ENCODE measurements at regions not wholly inside any gene's neighbourhood (a gene's known extent, or its start where the extent isn't known, plus 50 kb on each side); places are given as distances from the start of the nearest gene placed in this dataset.

DNA sequence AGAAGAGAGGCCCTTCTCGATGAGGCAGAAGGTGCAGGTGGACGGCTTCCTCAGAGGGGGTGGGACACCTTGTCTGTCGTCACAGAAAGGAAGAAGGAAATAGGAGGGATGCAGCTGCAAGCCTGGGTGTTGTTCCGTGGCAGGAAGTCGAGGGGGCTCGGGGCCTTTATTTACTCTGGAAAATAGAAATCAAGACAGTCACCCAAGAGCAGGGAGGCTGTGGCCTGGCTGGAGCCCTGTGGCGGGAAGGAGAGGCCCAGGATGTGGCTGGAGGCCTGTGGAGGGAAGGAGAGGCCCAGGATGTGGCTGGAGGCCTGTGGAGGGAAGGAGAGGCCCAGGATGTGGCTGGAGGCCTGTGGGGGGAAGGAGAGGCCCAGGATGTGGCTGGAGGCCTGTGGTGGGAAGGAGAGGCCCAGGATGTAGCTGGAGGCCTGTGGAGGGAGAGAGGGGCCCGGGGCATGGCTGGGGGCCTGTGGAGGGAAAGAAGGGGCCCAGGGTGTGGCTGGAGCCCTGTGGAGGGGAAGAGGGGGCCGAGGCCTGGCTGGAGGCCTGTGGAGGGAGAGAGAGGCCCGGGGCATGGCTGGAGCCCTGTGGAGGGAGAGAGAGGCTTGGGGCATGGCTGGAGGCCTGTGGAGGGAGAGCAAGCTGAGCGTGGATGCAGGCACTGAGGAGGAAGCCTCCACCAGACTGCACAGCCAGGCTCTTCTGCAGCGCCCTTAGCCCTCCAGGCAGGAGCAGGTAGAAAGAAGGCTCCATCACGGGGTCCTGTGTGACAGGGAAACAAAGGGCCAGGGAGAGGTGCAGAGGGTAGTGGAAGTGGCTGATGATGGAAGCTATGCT lies 97.3 kb upstream of the SFMBT2 start:
- TF ChIP-seq, protein P1, sequence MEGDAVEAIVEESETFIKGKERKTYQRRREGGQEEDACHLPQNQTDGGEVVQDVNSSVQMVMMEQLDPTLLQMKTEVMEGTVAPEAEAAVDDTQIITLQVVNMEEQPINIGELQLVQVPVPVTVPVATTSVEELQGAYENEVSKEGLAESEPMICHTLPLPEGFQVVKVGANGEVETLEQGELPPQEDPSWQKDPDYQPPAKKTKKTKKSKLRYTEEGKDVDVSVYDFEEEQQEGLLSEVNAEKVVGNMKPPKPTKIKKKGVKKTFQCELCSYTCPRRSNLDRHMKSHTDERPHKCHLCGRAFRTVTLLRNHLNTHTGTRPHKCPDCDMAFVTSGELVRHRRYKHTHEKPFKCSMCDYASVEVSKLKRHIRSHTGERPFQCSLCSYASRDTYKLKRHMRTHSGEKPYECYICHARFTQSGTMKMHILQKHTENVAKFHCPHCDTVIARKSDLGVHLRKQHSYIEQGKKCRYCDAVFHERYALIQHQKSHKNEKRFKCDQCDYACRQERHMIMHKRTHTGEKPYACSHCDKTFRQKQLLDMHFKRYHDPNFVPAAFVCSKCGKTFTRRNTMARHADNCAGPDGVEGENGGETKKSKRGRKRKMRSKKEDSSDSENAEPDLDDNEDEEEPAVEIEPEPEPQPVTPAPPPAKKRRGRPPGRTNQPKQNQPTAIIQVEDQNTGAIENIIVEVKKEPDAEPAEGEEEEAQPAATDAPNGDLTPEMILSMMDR (conservative IDR thresholded peaks at IDR 0.05): no peak
- H3K27ac ChIP-seq: no peak overlapping the region

- TF ChIP-seq, protein P1 (conservative IDR thresholded peaks at IDR 0.05): no peak
Measured at GRCh38 chr10:7506571-7506970, 95.7 kb upstream of the SFMBT2 start.

DNA sequence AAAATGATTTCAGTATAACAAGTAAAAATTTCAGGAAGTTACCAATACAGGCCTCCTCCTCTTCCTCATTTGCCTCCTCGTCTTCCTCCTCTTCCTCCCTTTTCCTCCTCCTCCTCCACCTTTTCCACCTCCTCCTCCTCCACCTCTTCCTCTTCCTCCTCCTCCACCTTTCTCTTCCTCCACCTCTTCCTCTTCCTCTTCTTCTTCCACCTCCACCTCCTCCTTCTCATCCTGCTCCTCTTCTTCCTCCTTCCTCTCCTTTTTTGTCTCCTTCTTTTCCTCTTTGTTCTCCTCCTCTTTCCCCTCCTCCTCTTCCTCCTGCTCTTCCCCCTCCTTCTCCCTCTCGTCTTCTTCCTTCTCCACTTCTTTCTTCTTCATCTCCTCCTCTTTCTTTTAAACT lies 94.4 kb upstream of the SFMBT2 start:
- TF ChIP-seq, protein P1 (conservative IDR thresholded peaks at IDR 0.05): no peak
- H3K27ac ChIP-seq: no peak overlapping the region

More at GRCh38 chr10:7506571-7506970, 95.7 kb upstream of the SFMBT2 start:
- no peak overlapping the region for H3K27ac ChIP-seq

- H3K27ac ChIP-seq: no peak overlapping the region
- TF ChIP-seq, protein P1 (conservative IDR thresholded peaks at IDR 0.05): no peak
Measured at GRCh38 chr10:7503190-7503589, 92.4 kb upstream of the SFMBT2 start.

DNA sequence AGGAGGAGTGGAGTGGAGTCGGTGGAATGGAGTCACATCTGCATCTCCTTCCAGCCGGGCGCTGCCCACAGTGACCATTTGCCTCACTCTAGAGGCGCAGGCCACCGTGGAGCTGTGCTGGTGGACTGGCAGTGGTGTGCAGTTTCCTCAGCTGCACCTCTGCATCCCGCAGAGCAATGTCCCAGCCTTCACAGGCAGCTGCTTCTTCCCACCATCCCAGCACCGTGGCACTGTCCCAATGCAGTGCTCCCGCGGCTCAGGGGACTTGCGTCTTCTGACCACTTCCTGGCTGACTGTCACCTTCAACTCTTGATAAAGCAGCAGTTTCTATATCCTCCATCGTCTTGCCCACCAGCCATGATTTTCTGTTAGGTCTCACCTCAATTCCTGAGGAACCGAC lies 90.3 kb upstream of the SFMBT2 start:
- no peak overlapping the region for H3K27ac ChIP-seq
- TF ChIP-seq, protein P1 (conservative IDR thresholded peaks at IDR 0.05): no peak

GRCh38 chr10:7498111-7498510 lies 87.3 kb upstream of the SFMBT2 start:
- TF ChIP-seq, protein P1 (conservative IDR thresholded peaks at IDR 0.05): no peak

GRCh38 chr10:7493996-7494395 lies 83.2 kb upstream of the SFMBT2 start:
- TF ChIP-seq, protein P1 (conservative IDR thresholded peaks at IDR 0.05): no peak
- H3K27ac ChIP-seq: 0 out of 2 replicates have a peak overlapping the region, but pooled peaks have one; percentile 18

More at GRCh38 chr10:7498111-7498510, 87.3 kb upstream of the SFMBT2 start:
- H3K27ac ChIP-seq: no peak overlapping the region

All from VCaP (cell line).